ENCODE measurements at regions not wholly inside any gene's neighbourhood (a gene's known extent, or its start where the extent isn't known, plus 50 kb on each side); places are given as distances from the start of the nearest gene placed in this dataset.

- Histone ChIP-seq H3K27me3 (no peaks in the 10 kb centered on the region), H3K9me3 (no peaks in the 10 kb centered on the region), H3K4me3 (no peak overlapping the region), H3K36me3 (no peaks in the 10 kb centered on the region), H3K4me1 (no peaks in the 10 kb centered on the region), H3K27ac (peak overlapping the region in 1 of 4 donors; percentile 35)
- DNase-seq, result no peak
- TF ChIP-seq CTCF (IDR thresholded peaks at IDR 0.05) (no peak), POLR2A (IDR thresholded peaks at IDR 0.05) (no peak)
Measured at GRCh38 chr14:34372786-34373185, 89.3 kb downstream of the SPTSSA start.

- Histone ChIP-seq H3K27me3 (no peaks in the 10 kb centered on the region), H3K4me3 (no peak overlapping the region), H3K36me3 (no peaks in the 10 kb centered on the region), H3K9me3 (no peaks in the 10 kb centered on the region), H3K4me1 (no peaks in the 10 kb centered on the region), H3K27ac (peak overlapping the region in 1 of 4 donors; percentile 73)
- no peak for TF ChIP-seq POLR2A (IDR thresholded peaks at IDR 0.05)
- TF ChIP-seq CTCF (IDR thresholded peaks at IDR 0.05), result no peak
- no peak for DNase-seq
Measured at GRCh38 chr14:34369648-34370030, 92.4 kb downstream of the SPTSSA start.

GRCh38 chr14:34368971-34369647 lies 92.9 kb downstream of the SPTSSA start:
- H3K4me1 ChIP-seq, result no peaks in the 10 kb centered on the region
- no peaks in the 10 kb centered on the region for H3K9me3 ChIP-seq
- H3K27me3 ChIP-seq, result no peaks in the 10 kb centered on the region
- peak overlapping the region in 3 of 4 donors; percentile 26 to 73 (median 27) for H3K27ac ChIP-seq
- no peak overlapping the region for H3K4me3 ChIP-seq
- H3K36me3 ChIP-seq, result no peaks in the 10 kb centered on the region
- DNase-seq, result no peak
- TF ChIP-seq CTCF (IDR thresholded peaks at IDR 0.05), result no peak
- no peak for TF ChIP-seq POLR2A (IDR thresholded peaks at IDR 0.05)

GRCh38 chr14:34368115-34368970 lies 93.7 kb downstream of the SPTSSA start:
- H3K9me3 ChIP-seq, result no peaks in the 10 kb centered on the region
- H3K36me3 ChIP-seq, result no peaks in the 10 kb centered on the region
- no peak for TF ChIP-seq CTCF (IDR thresholded peaks at IDR 0.05)
- no peak for TF ChIP-seq POLR2A (IDR thresholded peaks at IDR 0.05)
- DNase-seq, result peak in 1 of 3 donors; percentile 51
- no peaks in the 10 kb centered on the region for H3K27me3 ChIP-seq
- H3K27ac ChIP-seq, result peak overlapping the region in 3 of 4 donors; percentile 26 to 73 (median 27)
- no peak overlapping the region for H3K4me3 ChIP-seq
- H3K4me1 ChIP-seq, result no peaks in the 10 kb centered on the region

GRCh38 chr14:34365309-34365915 lies 96.6 kb downstream of the SPTSSA start:
- DNase-seq, result no peak
- H3K27me3 ChIP-seq, result no peaks in the 10 kb centered on the region
- H3K9me3 ChIP-seq, result no peaks in the 10 kb centered on the region
- no peak overlapping the region for H3K4me3 ChIP-seq
- TF ChIP-seq POLR2A (IDR thresholded peaks at IDR 0.05), result no peak
- peak in 4 of 6 experiments; percentile 6 to 64 (median 43) for TF ChIP-seq CTCF (IDR thresholded peaks at IDR 0.05)
- H3K27ac ChIP-seq, result no peak overlapping the region
- no peaks in the 10 kb centered on the region for H3K4me1 ChIP-seq
- no peaks in the 10 kb centered on the region for H3K36me3 ChIP-seq

All from Peyer's patch (tissue), 4 donors.